ENCODE measurements at regions not wholly inside any gene's neighbourhood (a gene's known extent, or its start where the extent isn't known, plus 50 kb on each side); places are given as distances from the start of the nearest gene placed in this dataset.

- TF ChIP-seq CTCF (IDR thresholded peaks at IDR 0.05; ENCODE audit: borderline replicate concordance, insufficient read depth, low read depth, low read length), result no peak
- H3K4me3 ChIP-seq (ENCODE audit: low read depth, low read length), result no peak overlapping the region
Observed at GRCh38 chr18:1273469-1273868, 368.8 kb downstream of the ADCYAP1 start.

- no peak for TF ChIP-seq CTCF (IDR thresholded peaks at IDR 0.05; ENCODE audit: borderline replicate concordance, insufficient read depth, low read depth, low read length)
- H3K4me3 ChIP-seq (ENCODE audit: low read depth, low read length), result no peak overlapping the region
Observed at GRCh38 chr18:1292167-1292566, 387.5 kb downstream of the ADCYAP1 start.

- TF ChIP-seq CTCF (IDR thresholded peaks at IDR 0.05; ENCODE audit: borderline replicate concordance, insufficient read depth, low read depth, low read length), result no peak
- no peak overlapping the region for H3K4me3 ChIP-seq (ENCODE audit: low read depth, low read length)
Observed at GRCh38 chr18:1294229-1294628, 389.6 kb downstream of the ADCYAP1 start.

GRCh38 chr18:1296237-1296636, 391.6 kb downstream of the ADCYAP1 start:
- H3K4me3 ChIP-seq (ENCODE audit: low read depth, low read length), result no peak overlapping the region
- no peak for TF ChIP-seq CTCF (IDR thresholded peaks at IDR 0.05; ENCODE audit: borderline replicate concordance, insufficient read depth, low read depth, low read length)

- no peak for TF ChIP-seq CTCF (IDR thresholded peaks at IDR 0.05; ENCODE audit: borderline replicate concordance, insufficient read depth, low read depth, low read length)
- no peak overlapping the region for H3K4me3 ChIP-seq (ENCODE audit: low read depth, low read length)
Observed at GRCh38 chr18:1302861-1303260, 398.2 kb downstream of the ADCYAP1 start.

GRCh38 chr18:1304392-1304992, 399.8 kb downstream of the ADCYAP1 start:
- TF ChIP-seq CTCF (IDR thresholded peaks at IDR 0.05; ENCODE audit: borderline replicate concordance, insufficient read depth, low read depth, low read length), result no peak

GRCh38 chr18:1306641-1307040, 402.0 kb downstream of the ADCYAP1 start:
- TF ChIP-seq CTCF (IDR thresholded peaks at IDR 0.05; ENCODE audit: borderline replicate concordance, insufficient read depth, low read depth, low read length), result no peak
- no peak overlapping the region for H3K4me3 ChIP-seq (ENCODE audit: low read depth, low read length)

More at GRCh38 chr18:1304392-1304992, 399.8 kb downstream of the ADCYAP1 start:
- no peak overlapping the region for H3K4me3 ChIP-seq (ENCODE audit: low read depth, low read length)

All from GM12875 (cell line).